Medulla oblongata (tissue), 1 donor: ENCODE measurements at regions not wholly inside any gene's neighbourhood (a gene's known extent, or its start where the extent isn't known, plus 50 kb on each side); places are given as distances from the start of the nearest gene placed in this dataset.
"Not testable (repeated sequence)": the region's sequence is repeated elsewhere in the genome, so short reads cannot be mapped to it uniquely, and the experiment has no call there.

ENCODE experiments used
- DNase-seq: peaks from one replicate; pipeline ENCODE4 v3.0.0-alpha.2; 2015; ENCODE audit errors: extremely low spot score

DNA sequence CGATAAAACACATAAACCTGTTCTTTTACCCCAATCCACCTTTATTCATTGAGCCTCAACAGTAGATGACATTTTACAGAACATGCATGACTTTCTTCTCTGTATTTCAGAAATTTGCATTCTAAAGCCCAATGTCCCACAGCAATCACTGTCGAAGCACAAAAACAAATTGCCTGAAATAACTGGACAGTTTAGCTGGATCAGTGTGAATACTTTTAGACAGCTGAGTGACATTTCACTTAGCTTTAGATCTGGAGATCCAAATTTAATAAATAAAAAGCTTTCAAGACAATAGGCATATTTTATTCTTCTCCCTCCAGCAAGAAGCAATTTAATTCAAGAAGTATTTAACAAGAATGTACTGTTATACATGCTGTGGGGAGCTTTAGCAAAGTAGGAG, 109.1 kb upstream of the FSCB start:
- no peak for DNase-seq

DNA sequence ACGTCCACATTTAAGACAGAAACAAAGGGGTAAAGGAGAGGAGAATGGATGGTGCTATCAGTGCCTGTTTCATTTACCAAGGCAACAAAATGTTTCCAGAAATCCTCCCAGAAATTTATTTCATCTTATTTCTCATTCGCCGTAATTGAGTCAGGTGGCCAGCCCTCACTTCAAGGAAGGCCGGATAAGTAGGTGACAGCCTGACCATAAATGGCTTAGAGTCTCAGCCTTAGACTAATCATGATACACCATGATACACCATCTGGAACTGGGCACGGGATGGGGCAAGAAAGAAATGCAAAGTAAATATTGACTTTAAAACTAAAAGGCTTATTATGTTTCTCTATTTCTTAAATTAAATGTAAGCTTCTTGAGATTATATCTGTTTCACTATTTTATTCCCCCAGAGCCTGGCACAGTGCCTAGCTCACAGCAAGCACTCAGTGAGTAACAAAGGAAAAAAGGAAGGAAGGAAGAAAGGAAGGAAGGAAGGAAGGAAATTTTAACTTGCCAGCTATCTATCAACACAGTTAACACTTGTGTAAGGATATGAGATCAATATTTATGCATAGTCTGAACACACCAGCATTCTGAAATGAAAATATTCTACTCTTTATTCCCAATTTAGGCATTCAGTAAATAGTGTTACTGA, 106.1 kb upstream of the FSCB start:
- DNase-seq = no peak

DNA sequence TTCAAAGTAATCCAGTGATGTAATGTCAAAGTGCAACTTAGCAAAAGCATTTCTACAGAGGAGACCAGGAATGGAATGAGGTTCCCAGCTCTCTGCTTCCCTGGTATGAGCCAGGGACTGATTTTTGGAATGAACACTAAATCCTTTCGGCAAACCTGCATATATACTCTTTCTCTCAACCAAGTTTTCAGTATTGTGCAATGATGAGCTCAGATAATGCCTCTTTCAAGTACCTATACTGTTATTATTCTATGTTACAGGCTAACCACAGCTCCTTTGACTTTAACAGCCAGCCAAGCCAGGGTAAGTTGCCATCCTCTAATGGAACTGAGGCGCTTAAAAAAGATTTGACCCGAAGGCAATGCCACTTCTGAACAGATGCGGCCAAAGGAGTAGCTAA, 104.9 kb upstream of the FSCB start:
- DNase-seq = no peak

GRCh38 chr14:44609876-44610510, 102.9 kb upstream of the FSCB start:
- no peak for DNase-seq

DNA sequence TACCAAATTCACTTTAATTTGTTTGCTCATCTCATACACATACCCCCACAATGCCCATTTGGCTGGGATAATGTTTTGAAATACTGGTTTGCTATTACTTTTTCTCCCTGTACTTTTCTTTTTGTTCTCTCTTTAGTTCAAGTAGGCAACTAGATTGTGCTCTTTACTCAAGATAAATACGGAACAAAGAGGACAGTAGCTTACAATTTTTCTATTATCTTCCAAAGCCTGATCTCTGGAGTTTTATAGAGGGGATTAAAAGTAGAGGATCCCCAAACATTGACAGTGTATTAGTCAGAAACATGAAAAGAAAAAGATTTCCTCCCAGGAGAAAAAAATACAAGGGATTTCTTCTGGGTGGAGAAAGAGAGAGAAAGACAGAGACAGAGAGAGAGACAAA, 102.1 kb upstream of the FSCB start:
- no peak for DNase-seq

DNA sequence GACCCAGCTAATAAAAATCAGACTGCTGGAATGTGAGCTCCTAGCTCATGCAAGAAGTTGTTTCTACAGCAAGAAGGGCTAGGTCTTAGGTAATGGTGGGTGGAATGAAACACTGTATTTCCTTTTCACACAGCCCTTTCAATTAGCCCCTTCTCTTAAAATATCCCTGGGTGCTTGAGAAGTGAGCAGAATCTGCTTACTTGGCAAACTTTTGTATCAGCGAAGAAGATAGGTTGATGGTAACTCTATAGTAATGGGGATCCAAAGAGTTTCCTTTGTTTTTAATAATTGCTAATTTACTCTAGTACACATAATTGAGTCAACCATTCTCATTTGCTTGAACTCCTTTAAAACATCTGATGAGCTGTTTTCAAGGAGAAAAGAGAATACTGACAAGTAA, 100.6 kb upstream of the FSCB start:
- DNase-seq = no peak

DNA sequence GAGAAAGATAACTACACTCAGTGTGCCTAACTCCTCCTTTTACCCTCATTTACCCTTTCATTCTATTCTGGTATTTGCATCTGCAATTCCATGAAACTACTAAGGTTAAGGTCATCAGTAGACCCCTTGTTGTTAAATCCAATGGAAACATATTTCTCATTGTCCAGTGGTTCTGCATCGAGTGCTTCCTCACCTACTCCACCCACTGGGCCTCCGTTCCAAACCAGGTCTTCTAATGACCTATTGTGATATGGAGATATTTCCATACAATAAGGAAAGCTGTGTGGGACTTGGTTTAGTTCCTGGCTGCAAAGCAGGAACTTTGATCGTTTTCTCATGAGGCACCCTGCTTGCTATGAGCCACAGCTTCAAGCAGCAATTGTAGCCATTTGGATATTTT, 99.5 kb upstream of the FSCB start:
- DNase-seq = no peak

DNA sequence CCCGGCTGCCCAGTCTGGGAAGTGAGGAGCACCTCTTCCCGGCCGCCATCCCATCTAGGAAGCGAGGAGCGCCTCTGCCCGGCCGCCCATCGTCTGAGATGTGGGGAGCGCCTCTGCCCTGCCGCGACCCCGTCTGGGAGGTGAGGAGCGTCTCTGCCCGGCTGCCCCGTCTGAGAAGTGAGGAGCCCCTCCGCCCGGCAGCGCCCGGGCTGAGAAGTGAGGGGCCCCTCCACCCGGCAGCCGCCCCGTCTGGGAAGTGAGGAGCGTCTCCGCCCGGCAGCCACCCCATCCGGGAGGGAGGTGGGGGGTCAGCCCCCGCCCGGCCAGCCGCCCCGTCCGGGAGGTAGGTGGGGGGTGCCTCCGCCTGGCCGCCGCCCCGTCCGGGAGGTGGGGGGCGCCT, 94.2 kb upstream of the FSCB start:
- DNase-seq = not testable (repeated sequence)

DNA sequence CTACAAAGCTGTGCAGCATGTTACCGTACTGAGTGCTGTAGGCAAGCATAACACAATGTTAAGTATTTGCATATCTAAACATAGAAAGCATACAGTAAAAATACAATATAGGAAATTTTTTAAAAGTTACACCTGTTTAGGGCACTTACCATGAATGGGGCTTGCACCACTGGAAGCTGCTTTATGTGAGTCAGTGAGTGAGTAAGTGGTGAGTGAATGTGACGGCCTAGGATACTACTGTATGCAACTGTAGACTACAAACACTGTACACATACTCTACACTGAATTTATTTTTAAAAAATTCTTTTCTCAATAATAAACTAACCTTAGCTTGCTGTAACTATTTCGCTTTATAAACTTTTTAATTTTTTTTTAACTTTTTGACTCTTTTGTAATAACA, 82.1 kb upstream of the FSCB start:
- no peak for DNase-seq

DNA sequence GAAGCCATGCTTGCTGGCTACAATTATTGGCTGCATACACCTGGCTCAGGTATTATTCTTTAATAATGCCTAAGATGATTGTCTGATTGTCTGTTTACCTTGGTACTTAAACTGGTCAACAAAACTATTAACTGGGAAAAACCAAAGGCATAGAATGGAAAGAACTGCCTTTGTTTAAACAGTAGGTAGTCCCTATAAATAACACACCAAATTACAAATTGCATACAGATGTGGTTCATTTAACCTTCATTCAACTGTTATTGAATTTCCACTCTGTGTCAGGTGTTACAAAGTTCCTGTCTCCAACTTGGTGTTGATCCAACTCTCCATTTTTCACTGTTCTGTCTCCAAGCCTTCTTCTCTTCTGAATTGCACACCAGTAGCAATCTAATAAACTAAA, 79.8 kb upstream of the FSCB start:
- no peak for DNase-seq

DNA sequence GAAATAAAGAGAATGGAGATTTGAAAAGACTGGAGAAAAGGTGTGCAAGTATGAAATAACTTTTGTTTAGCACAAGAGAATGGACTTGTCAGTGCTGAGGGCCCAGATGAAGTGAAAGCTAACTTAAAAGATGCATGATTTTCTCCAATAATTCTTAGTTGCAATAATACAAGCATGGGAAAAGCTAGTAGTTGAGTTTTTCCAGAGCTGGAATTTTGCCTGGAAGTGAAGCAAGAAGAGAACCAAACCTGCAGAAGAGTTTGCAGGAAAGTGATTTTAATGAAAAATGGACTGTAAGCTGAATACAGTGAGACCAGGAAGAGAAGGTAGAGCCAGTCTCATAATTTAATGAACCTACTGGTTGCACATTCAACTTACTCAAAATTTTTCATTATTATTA, 69.3 kb upstream of the FSCB start:
- DNase-seq = no peak

GRCh38 chr14:44567997-44568396, 60.9 kb upstream of the FSCB start:
- DNase-seq = no peak

GRCh38 chr14:44565968-44566367, 58.9 kb upstream of the FSCB start:
- DNase-seq = no peak

- no peak for DNase-seq
These were observed 57.8 kb upstream of the FSCB start for GRCh38 chr14:44564908-44565307.
